ENCODE measurements at regions not wholly inside any gene's neighbourhood (a gene's known extent, or its start where the extent isn't known, plus 50 kb on each side); places are given as distances from the start of the nearest gene placed in this dataset.

GRCh38 chr1:75984781-75985180 is 52.6 kb upstream of the ASB17 start:
- no peak for ATAC-seq

- ATAC-seq, result peak in 1 of 2 donors; percentile 30
Measured at GRCh38 chr1:75985827-75986226, 53.6 kb upstream of the ASB17 start.

GRCh38 chr1:75986478-75986877 is 54.3 kb upstream of the ASB17 start:
- ATAC-seq, result no peak

- ATAC-seq, result no peak
Measured at GRCh38 chr1:75989121-75989520, 56.9 kb upstream of the ASB17 start.

DNA sequence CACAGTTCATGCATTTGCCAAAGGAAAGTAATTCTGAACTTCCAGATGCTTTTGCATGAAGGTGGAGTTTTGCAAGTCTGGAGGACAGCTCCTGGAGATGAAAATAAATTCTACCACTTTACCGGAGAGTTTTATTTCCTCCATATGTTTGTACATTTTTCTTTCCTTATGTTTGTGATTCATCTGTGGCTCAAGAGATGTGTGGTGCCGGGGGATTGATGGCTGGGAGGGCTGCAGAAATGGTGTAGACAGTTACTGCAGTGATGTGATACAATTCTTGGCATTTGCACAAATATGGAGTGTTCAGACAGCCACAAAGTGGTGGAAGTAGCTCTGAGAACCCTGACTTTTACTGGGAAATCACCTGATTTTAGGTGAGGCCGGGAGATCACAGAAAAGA is 58.5 kb upstream of the ASB17 start:
- no peak for ATAC-seq

- no peak for ATAC-seq
Measured at GRCh38 chr1:75991497-75992114, 59.4 kb upstream of the ASB17 start.

DNA sequence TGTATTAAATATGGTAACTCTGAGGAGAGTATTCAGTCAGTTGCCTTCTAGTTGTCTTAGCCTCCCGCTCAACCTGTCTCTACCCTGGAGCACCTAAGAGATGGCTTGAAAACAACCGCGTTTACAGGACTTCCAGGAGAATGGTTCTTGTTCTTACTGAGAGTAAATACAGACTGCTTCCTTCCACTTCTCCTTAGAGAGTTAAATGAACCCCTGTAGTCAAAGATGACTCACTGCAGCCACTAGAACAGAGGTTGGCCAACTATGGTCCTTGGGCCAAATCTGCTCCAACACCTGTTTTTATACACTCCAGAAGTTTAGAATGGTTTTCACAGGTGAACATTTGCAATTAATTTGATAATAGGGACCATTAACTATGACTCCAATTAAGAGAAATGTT is 60.1 kb upstream of the ASB17 start:
- no peak for ATAC-seq

DNA sequence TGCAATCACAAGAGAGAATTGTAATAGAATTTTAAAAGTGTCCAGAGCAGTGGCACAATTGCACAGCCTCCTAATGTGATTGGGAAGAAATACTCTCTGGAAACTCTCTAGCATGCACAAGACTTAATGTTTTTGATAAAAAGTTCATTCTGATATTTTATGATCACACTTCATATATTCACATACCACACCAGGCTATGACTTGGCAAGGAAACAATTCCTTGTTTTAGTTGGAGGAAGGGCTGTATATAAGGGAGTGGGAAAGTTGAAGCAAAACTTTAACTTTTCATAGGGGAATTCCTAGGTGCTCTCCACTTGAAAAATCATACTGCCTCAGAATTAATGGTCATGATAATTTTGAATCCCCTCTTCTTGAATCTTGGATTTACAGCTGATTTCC is 61.5 kb upstream of the ASB17 start:
- no peak for ATAC-seq

- ATAC-seq, result no peak
Measured at GRCh38 chr1:75996196-75996595, 64.0 kb upstream of the ASB17 start.

DNA sequence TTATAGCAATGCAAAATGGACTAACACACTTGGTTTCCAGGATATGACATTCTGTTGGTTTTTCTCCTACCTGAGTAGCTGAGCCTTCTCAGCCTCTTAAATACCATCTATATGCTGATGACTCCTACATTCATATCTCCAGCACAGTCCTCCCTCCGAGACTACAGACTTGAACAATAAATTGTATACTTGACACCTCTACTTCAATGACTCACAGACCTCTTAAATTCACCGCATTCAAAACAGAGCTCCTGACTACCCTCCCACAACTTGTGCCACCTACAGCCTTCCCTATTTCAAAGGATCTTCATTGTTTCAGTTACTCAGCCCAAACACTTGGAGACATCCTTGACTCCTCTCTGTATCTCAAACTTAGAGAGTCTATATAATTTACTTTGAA is 66.8 kb upstream of the ASB17 start:
- ATAC-seq, result no peak

DNA sequence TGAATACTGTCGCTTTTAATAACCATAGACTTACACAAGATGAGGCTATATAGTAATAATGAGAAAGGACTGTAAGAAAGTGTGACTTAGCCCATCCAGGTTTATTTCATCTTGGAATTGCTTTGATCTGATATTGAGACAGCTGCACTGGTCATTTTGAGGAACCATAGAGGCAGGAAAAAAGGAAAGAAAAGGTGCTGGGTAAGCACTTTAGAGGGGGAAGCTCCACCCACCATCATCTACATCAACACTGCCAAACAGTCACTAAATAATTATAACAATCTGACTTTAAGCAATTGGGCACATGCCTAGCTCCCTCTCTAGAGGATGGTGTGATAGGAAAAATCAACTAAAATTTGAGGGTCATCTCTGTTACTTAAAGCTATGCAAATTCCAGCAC is 70.6 kb upstream of the ST6GALNAC3 start:
- no peak for ATAC-seq

DNA sequence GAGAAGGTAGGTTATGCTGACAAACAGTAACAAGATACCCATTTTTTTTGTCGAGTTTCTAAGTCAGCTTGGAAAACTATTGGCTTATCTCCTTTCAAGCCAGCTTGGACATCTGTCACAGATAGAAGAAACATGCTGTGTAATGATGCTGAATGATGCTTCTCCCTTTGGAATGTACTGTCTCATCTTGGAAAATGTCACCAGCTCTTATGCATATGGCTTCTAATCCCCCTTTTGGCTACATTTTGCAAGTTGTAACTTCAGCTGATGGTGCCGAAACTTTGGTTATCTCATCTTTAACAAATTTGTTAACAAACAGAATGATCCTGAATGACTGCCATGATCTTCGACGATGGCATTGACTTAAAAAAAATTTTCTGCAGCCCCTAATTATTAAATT is 68.8 kb upstream of the ST6GALNAC3 start:
- ATAC-seq, result no peak

DNA sequence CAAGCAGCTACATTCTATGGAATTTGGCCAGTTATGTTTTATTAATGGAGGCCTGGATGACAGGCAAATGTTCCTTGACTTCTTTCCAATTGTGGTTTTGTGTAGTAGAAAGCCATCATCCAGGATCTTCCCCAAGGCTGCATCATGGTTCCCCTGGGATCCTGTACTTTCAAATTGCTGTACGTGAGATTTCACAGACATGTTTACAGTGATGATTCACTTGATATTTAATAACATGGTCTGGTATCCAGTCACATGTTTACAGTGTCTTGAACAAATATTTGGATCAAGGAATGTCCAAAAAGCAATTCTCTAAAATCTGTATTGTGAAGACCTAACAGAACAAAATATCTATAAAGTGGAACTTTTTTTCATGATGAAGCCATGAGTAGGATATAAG is 68.3 kb upstream of the ST6GALNAC3 start:
- ATAC-seq, result no peak

GRCh38 chr1:76010802-76011201 is 63.7 kb upstream of the ST6GALNAC3 start:
- ATAC-seq, result no peak

- ATAC-seq, result no peak
Measured at GRCh38 chr1:76012341-76013205, 62.0 kb upstream of the ST6GALNAC3 start.

GRCh38 chr1:76013206-76013581 is 61.4 kb upstream of the ST6GALNAC3 start:
- no peak for ATAC-seq

- peak; percentile 56 to 57 for ATAC-seq
Measured at GRCh38 chr1:76015478-76016103, 59.0 kb upstream of the ST6GALNAC3 start.

DNA sequence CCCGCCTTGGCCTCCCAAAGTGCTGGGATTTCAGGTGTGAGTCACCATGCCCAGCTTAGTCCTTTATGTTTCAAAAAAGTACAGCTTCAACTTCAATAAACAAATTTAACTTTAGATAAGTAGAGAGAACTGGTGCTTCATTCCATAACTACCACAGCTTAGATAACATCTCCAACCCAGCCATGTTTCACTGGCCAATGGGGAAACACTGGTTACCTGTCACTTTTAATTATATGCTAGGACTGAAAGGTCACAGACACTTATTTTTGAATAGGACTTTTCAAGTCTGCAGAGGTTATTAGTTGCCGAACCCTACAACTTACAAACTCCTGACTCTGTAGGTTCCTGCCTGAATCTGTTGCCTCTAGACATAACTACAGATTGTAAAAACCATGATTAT is 56.5 kb upstream of the ST6GALNAC3 start:
- ATAC-seq, result no peak

DNA sequence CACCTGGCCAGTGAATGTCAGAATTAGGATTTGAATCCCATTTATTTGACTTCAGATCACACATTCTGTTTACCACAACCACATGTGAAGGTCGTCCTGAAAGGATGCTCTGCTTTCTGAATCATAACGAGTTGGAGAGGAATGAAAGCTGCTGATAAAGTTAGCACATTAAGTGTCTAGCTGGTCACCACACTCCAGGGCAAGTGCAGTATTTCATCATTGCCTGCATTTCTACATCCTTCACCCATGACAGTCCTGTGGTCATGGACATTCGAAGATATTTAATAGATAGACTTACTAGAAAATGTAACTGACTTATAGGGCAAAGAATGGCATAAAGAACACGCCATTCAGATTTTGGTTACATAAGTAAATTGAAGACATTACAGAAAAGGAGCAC is 52.7 kb upstream of the ST6GALNAC3 start:
- ATAC-seq, result no peak

GRCh38 chr1:76023669-76024435 is 50.7 kb upstream of the ST6GALNAC3 start:
- ATAC-seq, result peak; percentile 27 to 67
